Ovary (tissue), 7 donors: ENCODE measurements at regions not wholly inside any gene's neighbourhood (a gene's known extent, or its start where the extent isn't known, plus 50 kb on each side); places are given as distances from the start of the nearest gene placed in this dataset.

Source experiments
- DNase-seq, 5 donors: peaks; one replicate each; pipeline ENCODE4 v3.0.0-alpha.2; 2019 to 2020
- H3K27ac ChIP-seq, 2 donors: fragments of 200-600 bp; one replicate each; pipeline versions ENCODE4 v1.5.1 to v1.8.0; 2019 to 2022
- H3K27me3 ChIP-seq: fragments of 200-600 bp; one replicate; pipeline ENCODE4 v1.8.0; 2022
- H3K36me3 ChIP-seq: fragments of 200-600 bp; sonication (generic); one replicate; pipeline ENCODE4 v1.5.1; 2019
- H3K4me1 ChIP-seq: one replicate; pipeline ENCODE4 v1.8.1; 2013; ENCODE audit warnings: mild to moderate bottlenecking, moderate library complexity; ENCODE audit not compliant: insufficient read depth
- H3K4me3 ChIP-seq: fragments of 200-600 bp; sonication (generic); one replicate; pipeline ENCODE4 v1.5.1; 2017
- H3K9me3 ChIP-seq, 2 donors: fragments of 200-600 bp in 1 of 2; sonication (generic) in 1 of 2; one replicate each; pipeline versions ENCODE4 v1.5.1 to v1.8.1; 2013 to 2019; ENCODE audit warnings: mild to moderate bottlenecking in 1 of 2, moderate library complexity in 1 of 2
- EP300 ChIP-seq: sonication (generic); formaldehyde crosslinking; IDR thresholded peaks from one replicate; pipeline ENCODE4 v1.6.1; 2017; ENCODE audit warnings: antibody characterized with exemption
- POLR2A ChIP-seq: fragments of 450-650 bp; IDR thresholded peaks from one replicate; pipeline ENCODE4 v1.6.1; 2017; ENCODE audit warnings: antibody characterized with exemption, mild to moderate bottlenecking, moderate library complexity
- WGBS, 3 donors: extraction: QIAGEN DNeasy Blood & Tissue Kit in 1 of 3; methylation state at CpG; one replicate each; pipeline versions ENCODE4 v1.1.5 to v1.1.7; 2013 to 2017; 5-methylcytosine and 5-hydroxymethylcytosine counted together
- intact Hi-C, 4 donors: fragments of 100-400 bp; cut with DNase I; formaldehyde crosslinking; loops; one replicate each; pipeline versions ENCODE4 v1.11.0 to v1.15.1; 2022 to 2023
- TF ChIP-seq, protein P1 (sequence below), 3 donors: fragments of 450-650 bp in 2 of 3; fragments of 200-600 bp in 1 of 3; IDR thresholded peaks; one replicate each; pipeline versions ENCODE4 v1.5.1 to v1.8.0; 2016 to 2022; ENCODE audit warnings: antibody characterized with exemption in 3 of 3, mild to moderate bottlenecking in 1 of 3
- donor health status: DM: no; HTN: no; CAD: no; lungs with moderate emphysema.
- donor health status: DM: no; HTN: no; CAD: no.
- donor health status: Bipolar disorder and iron deficiency.
- donor health status: DM: no; HTN: no; CAD: no.
- donor health status: DM: yes; HTN: yes; CAD: no.

DNA sequence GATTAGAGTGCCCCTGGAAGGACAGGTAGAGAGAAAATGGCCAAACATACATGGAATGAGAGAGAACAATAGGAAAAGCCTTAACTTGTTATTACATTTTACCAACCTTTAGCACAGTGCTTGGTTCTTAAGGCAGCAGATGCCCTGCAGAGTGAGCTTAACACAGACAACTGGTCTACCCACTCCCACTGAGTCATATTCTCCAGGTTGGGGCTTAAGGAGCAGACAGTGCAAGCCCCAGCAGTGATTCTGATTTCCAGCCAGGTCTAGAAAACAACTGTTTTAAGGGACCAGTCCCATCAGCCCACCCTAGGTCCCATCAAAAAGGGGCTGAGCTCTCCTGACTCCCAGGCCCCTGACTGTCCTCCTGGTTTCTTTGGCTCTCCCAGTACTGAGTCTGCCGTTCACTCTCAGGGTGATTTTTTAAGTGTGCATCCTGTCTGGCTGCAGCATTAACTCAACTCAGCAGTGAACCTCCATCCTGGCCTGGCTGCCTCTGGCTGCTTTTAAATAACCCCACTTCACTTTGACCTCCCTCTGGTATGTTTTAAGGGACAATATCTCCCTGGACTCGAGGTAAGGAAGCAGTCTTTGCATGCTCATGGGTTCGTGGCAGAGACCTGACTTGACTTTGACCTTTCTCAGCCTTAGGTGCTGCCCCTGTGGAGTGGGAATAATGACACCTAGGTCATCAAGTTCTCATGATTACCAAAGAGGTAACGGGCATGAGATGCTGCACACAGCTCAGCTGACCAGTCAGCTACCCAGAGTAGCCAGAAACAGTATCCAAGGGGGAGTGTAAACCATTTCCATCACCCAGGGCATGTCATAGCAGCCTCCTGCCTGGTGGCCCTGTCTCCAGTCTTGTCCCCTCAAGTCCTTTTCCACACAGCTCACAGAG is 210.7 kb upstream of the PWP1 start:
- no peak for TF ChIP-seq EP300
- DNase-seq: no peak
- Histone ChIP-seq H3K27me3 (no peaks in the 10 kb centered on the region), H3K4me1 (no peaks in the 10 kb centered on the region), H3K27ac (no peak overlapping the region), H3K9me3 (no peaks in the 10 kb centered on the region), H3K36me3 (no peaks in the 10 kb centered on the region), H3K4me3 (no peak overlapping the region)
- 34 to 51% (median 34%) methylated on average over 4 of the region's 4 CpGs for WGBS, 3 donors
- intact Hi-C loops: no loop called here

DNA sequence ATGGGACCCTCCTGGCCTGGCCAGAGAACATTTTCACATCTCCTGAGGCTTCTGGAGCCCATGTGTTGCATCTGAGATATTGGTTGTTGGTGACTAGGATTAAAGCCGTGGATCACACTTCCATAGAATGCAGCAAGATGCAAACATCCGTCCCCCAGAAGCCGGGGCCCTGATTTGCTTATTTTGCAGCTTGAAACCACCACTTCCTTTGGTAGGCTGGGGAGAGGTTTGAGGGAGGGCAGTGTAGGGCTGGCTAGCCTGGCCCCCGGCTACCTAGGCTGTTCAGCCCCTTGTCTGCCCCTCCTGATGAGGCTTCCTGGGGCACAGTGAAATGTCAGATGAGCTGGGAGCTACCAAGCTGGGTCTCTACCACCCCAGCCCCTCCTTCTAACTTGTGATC is 209.7 kb upstream of the PWP1 start:
- 69 to 75% (median 69%) methylated on average over 4 of the region's 4 CpGs for WGBS, 3 donors
- Histone ChIP-seq H3K4me1 (no peaks in the 10 kb centered on the region), H3K27me3 (no peaks in the 10 kb centered on the region), H3K4me3 (no peak overlapping the region), H3K36me3 (no peaks in the 10 kb centered on the region), H3K27ac (no peak overlapping the region), H3K9me3 (no peaks in the 10 kb centered on the region)
- TF ChIP-seq, protein P1, sequence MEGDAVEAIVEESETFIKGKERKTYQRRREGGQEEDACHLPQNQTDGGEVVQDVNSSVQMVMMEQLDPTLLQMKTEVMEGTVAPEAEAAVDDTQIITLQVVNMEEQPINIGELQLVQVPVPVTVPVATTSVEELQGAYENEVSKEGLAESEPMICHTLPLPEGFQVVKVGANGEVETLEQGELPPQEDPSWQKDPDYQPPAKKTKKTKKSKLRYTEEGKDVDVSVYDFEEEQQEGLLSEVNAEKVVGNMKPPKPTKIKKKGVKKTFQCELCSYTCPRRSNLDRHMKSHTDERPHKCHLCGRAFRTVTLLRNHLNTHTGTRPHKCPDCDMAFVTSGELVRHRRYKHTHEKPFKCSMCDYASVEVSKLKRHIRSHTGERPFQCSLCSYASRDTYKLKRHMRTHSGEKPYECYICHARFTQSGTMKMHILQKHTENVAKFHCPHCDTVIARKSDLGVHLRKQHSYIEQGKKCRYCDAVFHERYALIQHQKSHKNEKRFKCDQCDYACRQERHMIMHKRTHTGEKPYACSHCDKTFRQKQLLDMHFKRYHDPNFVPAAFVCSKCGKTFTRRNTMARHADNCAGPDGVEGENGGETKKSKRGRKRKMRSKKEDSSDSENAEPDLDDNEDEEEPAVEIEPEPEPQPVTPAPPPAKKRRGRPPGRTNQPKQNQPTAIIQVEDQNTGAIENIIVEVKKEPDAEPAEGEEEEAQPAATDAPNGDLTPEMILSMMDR (IDR thresholded peaks at IDR 0.05): no peak
- no peak for TF ChIP-seq POLR2A
- intact Hi-C loops: no loop called here
- DNase-seq: no peak

DNA sequence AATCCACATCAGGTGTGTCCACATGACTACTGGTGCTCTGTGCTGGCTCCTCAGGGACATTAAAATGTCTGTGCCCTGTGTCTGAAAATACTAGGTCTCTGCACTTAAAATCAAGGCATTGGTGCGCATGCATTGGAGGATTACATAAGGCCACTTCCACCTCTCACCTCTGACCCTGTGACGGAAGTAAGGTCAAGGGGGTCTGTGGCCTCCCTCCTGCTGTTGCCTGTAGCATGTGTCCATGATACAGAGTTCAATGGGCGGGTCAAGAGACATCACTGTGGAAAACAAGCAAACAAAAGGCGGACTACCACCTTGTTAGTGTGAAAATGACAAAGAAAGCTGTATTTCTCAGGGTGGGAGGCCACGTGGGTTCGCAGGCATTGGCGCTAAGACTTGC is 208.6 kb upstream of the PWP1 start:
- H3K36me3 ChIP-seq: no peaks in the 10 kb centered on the region
- DNase-seq: no peak
- no peak overlapping the region for H3K4me3 ChIP-seq
- intact Hi-C loops: no loop called here
- WGBS, 3 donors: 79 to 88% (median 79%) methylated on average over 7 of the region's 7 CpGs
- no peaks in the 10 kb centered on the region for H3K9me3 ChIP-seq
- H3K27me3 ChIP-seq: no peaks in the 10 kb centered on the region
- no peaks in the 10 kb centered on the region for H3K4me1 ChIP-seq
- TF ChIP-seq, protein P1 (IDR thresholded peaks at IDR 0.05): no peak
- no peak for TF ChIP-seq EP300
- TF ChIP-seq POLR2A: no peak
- H3K27ac ChIP-seq: no peak overlapping the region

DNA sequence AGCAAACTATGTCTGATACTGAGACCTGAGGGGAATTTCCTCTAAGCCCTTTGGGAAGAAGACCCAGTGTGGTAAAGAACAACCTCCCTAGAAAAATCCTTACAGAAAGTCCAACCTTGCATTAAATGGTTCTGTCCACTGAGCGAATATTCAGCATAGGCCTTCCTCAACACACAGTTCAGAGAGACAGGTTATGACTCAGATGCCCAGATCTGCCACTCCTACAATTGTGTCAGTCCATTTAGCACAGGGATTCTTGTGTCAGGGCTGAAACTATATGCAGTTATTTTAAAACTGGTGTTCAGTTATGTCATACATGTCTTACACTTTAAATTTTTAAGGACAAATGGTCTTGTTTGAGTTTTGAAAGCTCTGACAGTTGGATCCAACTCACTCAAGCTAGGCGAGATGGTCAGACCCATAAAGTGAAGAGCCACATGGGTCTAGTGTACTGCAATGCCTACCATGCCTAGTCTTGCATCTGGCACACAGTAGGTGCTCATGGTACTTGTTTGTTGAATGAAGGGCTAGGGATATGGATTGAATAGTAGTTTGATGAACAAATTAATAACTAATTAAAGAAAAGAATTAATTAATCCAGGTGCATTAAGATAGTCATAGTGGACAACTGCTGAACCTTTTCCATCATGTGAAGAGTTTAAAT is 207.5 kb upstream of the PWP1 start:
- no peak overlapping the region for H3K4me3 ChIP-seq
- H3K4me1 ChIP-seq: no peaks in the 10 kb centered on the region
- WGBS, 3 donors: 72 to 79% (median 74%) methylated on average over 2 of the region's 2 CpGs
- TF ChIP-seq POLR2A (no peak), EP300 (no peak)
- TF ChIP-seq, protein P1 (IDR thresholded peaks at IDR 0.05): no peak
- H3K9me3 ChIP-seq: no peaks in the 10 kb centered on the region
- H3K27ac ChIP-seq: no peak overlapping the region
- H3K27me3 ChIP-seq: no peaks in the 10 kb centered on the region
- intact Hi-C loops: no loop called here
- no peaks in the 10 kb centered on the region for H3K36me3 ChIP-seq
- no peak for DNase-seq

DNA sequence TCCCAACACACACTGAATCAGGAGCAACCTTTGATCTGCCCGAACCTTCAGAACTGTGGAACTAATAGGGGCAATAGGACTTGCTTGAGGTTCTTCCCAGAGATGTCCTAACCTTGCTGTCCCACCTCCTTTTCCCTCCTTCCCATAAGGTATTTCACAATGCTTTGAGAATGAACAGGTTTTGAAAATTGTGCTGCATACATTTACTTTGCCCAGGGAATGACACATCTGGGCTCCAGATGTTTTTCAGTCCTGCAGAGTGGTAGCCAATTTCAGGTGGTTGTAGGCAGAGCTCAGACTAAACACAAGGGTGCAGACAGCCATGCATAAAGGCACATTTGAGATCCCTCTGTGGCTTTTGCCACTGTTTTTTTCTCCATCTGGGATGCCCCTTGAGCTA is 206.7 kb upstream of the PWP1 start:
- DNase-seq: no peak
- Histone ChIP-seq H3K27me3 (no peaks in the 10 kb centered on the region), H3K27ac (no peak overlapping the region), H3K4me3 (no peak overlapping the region), H3K36me3 (no peaks in the 10 kb centered on the region), H3K9me3 (no peaks in the 10 kb centered on the region), H3K4me1 (no peaks in the 10 kb centered on the region)
- intact Hi-C loops: no loop called here
- 67 to 79% (median 74%) methylated on average over 1 of the region's 1 CpG for WGBS, 3 donors
- TF ChIP-seq, protein P1 (IDR thresholded peaks at IDR 0.05): no peak
- TF ChIP-seq EP300 (no peak), POLR2A (no peak)
